Loucy (cell line): ENCODE measurements at regions not wholly inside any gene's neighbourhood (a gene's known extent, or its start where the extent isn't known, plus 50 kb on each side); places are given as distances from the start of the nearest gene placed in this dataset.

ENCODE experiments used
- EZH2phosphoT487 ChIP-seq: fragments of 200-600 bp; IDR thresholded peaks from 2 replicates; pipeline ENCODE4 v1.6.1; 2018; ENCODE audit warnings: antibody characterized with exemption, mild to moderate bottlenecking, moderate library complexity, borderline replicate concordance
- TF ChIP-seq, protein P1 (sequence below): fragments of 200-600 bp; sonication (generic); conservative IDR thresholded peaks from 2 replicates; pipeline ENCODE4 v1.5.1; 2014; ENCODE audit warnings: mild to moderate bottlenecking, antibody characterized with exemption, low read length

- TF ChIP-seq, protein P1, sequence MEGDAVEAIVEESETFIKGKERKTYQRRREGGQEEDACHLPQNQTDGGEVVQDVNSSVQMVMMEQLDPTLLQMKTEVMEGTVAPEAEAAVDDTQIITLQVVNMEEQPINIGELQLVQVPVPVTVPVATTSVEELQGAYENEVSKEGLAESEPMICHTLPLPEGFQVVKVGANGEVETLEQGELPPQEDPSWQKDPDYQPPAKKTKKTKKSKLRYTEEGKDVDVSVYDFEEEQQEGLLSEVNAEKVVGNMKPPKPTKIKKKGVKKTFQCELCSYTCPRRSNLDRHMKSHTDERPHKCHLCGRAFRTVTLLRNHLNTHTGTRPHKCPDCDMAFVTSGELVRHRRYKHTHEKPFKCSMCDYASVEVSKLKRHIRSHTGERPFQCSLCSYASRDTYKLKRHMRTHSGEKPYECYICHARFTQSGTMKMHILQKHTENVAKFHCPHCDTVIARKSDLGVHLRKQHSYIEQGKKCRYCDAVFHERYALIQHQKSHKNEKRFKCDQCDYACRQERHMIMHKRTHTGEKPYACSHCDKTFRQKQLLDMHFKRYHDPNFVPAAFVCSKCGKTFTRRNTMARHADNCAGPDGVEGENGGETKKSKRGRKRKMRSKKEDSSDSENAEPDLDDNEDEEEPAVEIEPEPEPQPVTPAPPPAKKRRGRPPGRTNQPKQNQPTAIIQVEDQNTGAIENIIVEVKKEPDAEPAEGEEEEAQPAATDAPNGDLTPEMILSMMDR: no peak
- TF ChIP-seq EZH2phosphoT487: no peak
Observed at GRCh38 chr7:3245077-3245476, 56.0 kb upstream of the SDK1 start.
